H1 (cell line): ENCODE measurements at regions not wholly inside any gene's neighbourhood (a gene's known extent, or its start where the extent isn't known, plus 50 kb on each side); places are given as distances from the start of the nearest gene placed in this dataset.

Experiments
- CHD7 ChIP-seq: fragments of 300-600 bp; sonication (generic); IDR thresholded peaks from 2 replicates; pipeline ENCODE4 v1.7.1; 2012; ENCODE audit warnings: low read length, moderate library complexity, mild to moderate bottlenecking, inconsistent platforms; ENCODE audit not compliant: insufficient replicate concordance
- RBBP5 ChIP-seq: IDR thresholded peaks from 2 replicates; pipeline ENCODE4 v1.7.1; 2012; ENCODE audit warnings: low read depth, mild to moderate bottlenecking, inconsistent platforms, low read length, moderate library complexity, borderline replicate concordance

GRCh38 chr4:138487230-138487629 lies 245.1 kb upstream of the SLC7A11 start (continued):
- peak; percentile 61 for TF ChIP-seq CHD7
- TF ChIP-seq RBBP5 = no peak
